SW480 (cell line): ENCODE measurements at regions not wholly inside any gene's neighbourhood (a gene's known extent, or its start where the extent isn't known, plus 50 kb on each side); places are given as distances from the start of the nearest gene placed in this dataset.

Source experiments
- DNase-seq: peaks from one replicate; pipeline ENCODE4 v3.0.0-alpha.2; 2016; ENCODE audit warnings: low spot score

GRCh38 chr12:125225641-125226040 is 160.4 kb downstream of the AACS start:
- no peak for DNase-seq

- peak; percentile 18 for DNase-seq
These were observed 163.5 kb downstream of the AACS start for GRCh38 chr12:125228519-125229260.

- no peak for DNase-seq
These were observed 164.8 kb downstream of the AACS start for GRCh38 chr12:125229878-125230530.

- DNase-seq: no peak
These were observed 168.1 kb downstream of the AACS start for GRCh38 chr12:125233319-125233718.

- DNase-seq: no peak
These were observed 174.3 kb downstream of the AACS start for GRCh38 chr12:125239563-125239962.

GRCh38 chr12:125240717-125241116 is 175.5 kb downstream of the AACS start:
- DNase-seq: no peak

GRCh38 chr12:125243811-125244210 is 178.6 kb downstream of the AACS start:
- DNase-seq: no peak

GRCh38 chr12:125244338-125244737 is 179.1 kb downstream of the AACS start:
- no peak for DNase-seq

- DNase-seq: no peak
These were observed 180.6 kb downstream of the AACS start for GRCh38 chr12:125245581-125246557.

- no peak for DNase-seq
These were observed 182.2 kb downstream of the AACS start for GRCh38 chr12:125247477-125247876.

- no peak for DNase-seq
These were observed 184.0 kb downstream of the AACS start for GRCh38 chr12:125249066-125249824.

- DNase-seq: no peak
These were observed 184.7 kb downstream of the AACS start for GRCh38 chr12:125249932-125250331.

GRCh38 chr12:125254236-125254635 is 189.0 kb downstream of the AACS start:
- DNase-seq: no peak

- DNase-seq: no peak
These were observed 189.6 kb downstream of the AACS start for GRCh38 chr12:125254856-125255255.

- no peak for DNase-seq
These were observed 190.8 kb downstream of the AACS start for GRCh38 chr12:125255935-125256633.

GRCh38 chr12:125256634-125256936 is 191.3 kb downstream of the AACS start:
- DNase-seq: no peak

GRCh38 chr12:125259178-125259867 is 194.1 kb downstream of the AACS start:
- no peak for DNase-seq

- DNase-seq: no peak
These were observed 197.6 kb downstream of the AACS start for GRCh38 chr12:125262851-125263250.

GRCh38 chr12:125263385-125263784 is 198.2 kb downstream of the AACS start:
- DNase-seq: no peak

- DNase-seq: no peak
These were observed 201.9 kb downstream of the AACS start for GRCh38 chr12:125267114-125267513.

- DNase-seq: no peak
These were observed 204.0 kb downstream of the AACS start for GRCh38 chr12:125269276-125269675.
